HepG2 (cell line): ENCODE measurements at regions not wholly inside any gene's neighbourhood (a gene's known extent, or its start where the extent isn't known, plus 50 kb on each side); places are given as distances from the start of the nearest gene placed in this dataset.
A peak's percentile ranks its signal among the peaks of the same experiment; 100 is the strongest.

Source experiments
- CBX5 ChIP-seq: sonication (generic); formaldehyde crosslinking; IDR thresholded peaks from 2 replicates; pipeline ENCODE4 v1.4.0; 2020; ENCODE audit warnings: missing genetic modification reagents, borderline replicate concordance
- EED ChIP-seq: sonication (generic); formaldehyde crosslinking; IDR thresholded peaks from 2 replicates; pipeline ENCODE4 v1.5.0; 2020; ENCODE audit warnings: mild to moderate bottlenecking, missing genetic modification reagents
- ELF4 ChIP-seq: sonication (generic); formaldehyde crosslinking; IDR thresholded peaks from 2 replicates; pipeline ENCODE4 v1.5.0; 2020; ENCODE audit warnings: missing genetic modification reagents, mild to moderate bottlenecking, moderate library complexity, borderline replicate concordance
- FOSL1 ChIP-seq: sonication (generic); formaldehyde crosslinking; IDR thresholded peaks from 2 replicates; pipeline ENCODE4 v1.9.0; 2021; ENCODE audit warnings: missing genetic modification reagents, borderline replicate concordance
- FOXO1 ChIP-seq: sonication (generic); formaldehyde crosslinking; IDR thresholded peaks from 2 replicates; pipeline ENCODE4 v1.4.0; 2020; ENCODE audit warnings: missing genetic modification reagents
- GATAD2A ChIP-seq: IDR thresholded peaks from 2 replicates; pipeline ENCODE4 v1.6.1; 2016
- GFI1 ChIP-seq: sonication (generic); formaldehyde crosslinking; IDR thresholded peaks from 2 replicates; pipeline ENCODE4 v1.5.0; 2020; ENCODE audit warnings: missing genetic modification reagents, mild to moderate bottlenecking, borderline replicate concordance
- KLF16 ChIP-seq, 2 experiments: sonication (generic) in 1 of 2; formaldehyde crosslinking in 1 of 2; IDR thresholded peaks; 2 replicates each; pipeline versions ENCODE4 v1.6.1 to v1.8.0; 2016 to 2023; ENCODE audit warnings: missing genetic modification reagents in 2 of 2, missing compliant biosample characterization in 1 of 2
- KLF9 ChIP-seq: IDR thresholded peaks from 2 replicates; pipeline ENCODE4 v1.6.1; 2016; ENCODE audit warnings: low read depth
- RCOR2 ChIP-seq: IDR thresholded peaks from 2 replicates; pipeline ENCODE4 v1.6.1; 2016; ENCODE audit warnings: missing biosample characterization, missing genetic modification reagents
- SAP130 ChIP-seq: IDR thresholded peaks from 2 replicates; pipeline ENCODE4 v1.6.1; 2016; ENCODE audit warnings: low read depth
- SIX1 ChIP-seq: sonication (generic); formaldehyde crosslinking; IDR thresholded peaks from 2 replicates; pipeline ENCODE4 v1.4.0; 2020; ENCODE audit warnings: missing genetic modification reagents, borderline replicate concordance
- SMYD3 ChIP-seq: sonication (generic); formaldehyde crosslinking; IDR thresholded peaks from 2 replicates; pipeline ENCODE4 v1.8.1; 2023; ENCODE audit warnings: mild to moderate bottlenecking, missing genetic modification reagents
- SRY ChIP-seq: sonication (generic); formaldehyde crosslinking; IDR thresholded peaks from 2 replicates; pipeline ENCODE4 v1.8.0; 2022; ENCODE audit warnings: mild to moderate bottlenecking, missing genetic modification reagents
- TEAD2 ChIP-seq: sonication (generic); formaldehyde crosslinking; IDR thresholded peaks from 2 replicates; pipeline ENCODE4 v1.9.0; 2021; ENCODE audit warnings: missing genetic modification reagents
- TP53 ChIP-seq: sonication (generic); formaldehyde crosslinking; conservative IDR thresholded peaks from 2 replicates; pipeline ENCODE4 v1.4.0; 2020; ENCODE audit warnings: missing genetic modification reagents
- TSC22D2 ChIP-seq: sonication (generic); formaldehyde crosslinking; IDR thresholded peaks from 2 replicates; pipeline ENCODE4 v1.5.1; 2020; ENCODE audit warnings: missing genetic modification reagents, mild to moderate bottlenecking, borderline replicate concordance
- ZMYM4 ChIP-seq: sonication (generic); formaldehyde crosslinking; IDR thresholded peaks from 2 replicates; pipeline ENCODE4 v1.8.1; 2023; ENCODE audit warnings: mild to moderate bottlenecking, missing genetic modification reagents
- ZNF121 ChIP-seq: sonication (generic); formaldehyde crosslinking; IDR thresholded peaks from 2 replicates; pipeline ENCODE4 v1.5.0; 2020; ENCODE audit warnings: mild to moderate bottlenecking, missing genetic modification reagents
- ZNF335 ChIP-seq: sonication (generic); formaldehyde crosslinking; IDR thresholded peaks from 2 replicates; pipeline ENCODE4 v1.4.0; 2020; ENCODE audit warnings: missing genetic modification reagents
- ZNF44 ChIP-seq: sonication (generic); formaldehyde crosslinking; IDR thresholded peaks from 2 replicates; pipeline ENCODE4 v1.5.1; 2020; ENCODE audit warnings: mild to moderate bottlenecking, missing genetic modification reagents
- ZNF484 ChIP-seq: sonication (generic); formaldehyde crosslinking; IDR thresholded peaks from 2 replicates; pipeline ENCODE4 v1.5.1; 2020; ENCODE audit warnings: mild to moderate bottlenecking, low read depth, missing genetic modification reagents, borderline replicate concordance
- ZNF567 ChIP-seq: sonication (generic); formaldehyde crosslinking; IDR thresholded peaks from 2 replicates; pipeline ENCODE4 v1.8.1; 2023; ENCODE audit warnings: mild to moderate bottlenecking, missing genetic modification reagents, borderline replicate concordance
- ZNF616 ChIP-seq: sonication (generic); formaldehyde crosslinking; IDR thresholded peaks from 2 replicates; pipeline ENCODE4 v1.5.0; 2020; ENCODE audit warnings: low read depth, mild to moderate bottlenecking, missing genetic modification reagents
- ZNF629 ChIP-seq: sonication (generic); formaldehyde crosslinking; conservative IDR thresholded peaks from 2 replicates; pipeline ENCODE4 v1.5.0; 2020; ENCODE audit warnings: missing genetic modification reagents
- ZNF7 ChIP-seq: IDR thresholded peaks from 2 replicates; pipeline ENCODE4 v1.6.1; 2016; ENCODE audit warnings: missing biosample characterization, missing genetic modification reagents
- ZNF879 ChIP-seq: sonication (generic); formaldehyde crosslinking; IDR thresholded peaks from 2 replicates; pipeline ENCODE4 v1.8.1; 2023; ENCODE audit warnings: missing genetic modification reagents
- TF ChIP-seq, protein P1 (sequence below): sonication (generic); formaldehyde crosslinking; IDR thresholded peaks from 2 replicates; pipeline ENCODE4 v1.9.0; 2022; ENCODE audit warnings: missing genetic modification reagents, mild to moderate bottlenecking, borderline replicate concordance
- TF ChIP-seq, protein P2 (sequence below): sonication (generic); formaldehyde crosslinking; IDR thresholded peaks from 2 replicates; pipeline ENCODE4 v1.8.1; 2023; ENCODE audit warnings: missing genetic modification reagents, mild to moderate bottlenecking, borderline replicate concordance
- TF ChIP-seq, protein P3 (sequence below): sonication (generic); formaldehyde crosslinking; IDR thresholded peaks from 2 replicates; pipeline ENCODE4 v1.9.0; 2021; ENCODE audit warnings: missing genetic modification reagents, borderline replicate concordance
- TF ChIP-seq, protein P4 (sequence below): sonication (generic); formaldehyde crosslinking; IDR thresholded peaks from 2 replicates; pipeline ENCODE4 v1.5.0; 2020; ENCODE audit warnings: missing genetic modification reagents

DNA sequence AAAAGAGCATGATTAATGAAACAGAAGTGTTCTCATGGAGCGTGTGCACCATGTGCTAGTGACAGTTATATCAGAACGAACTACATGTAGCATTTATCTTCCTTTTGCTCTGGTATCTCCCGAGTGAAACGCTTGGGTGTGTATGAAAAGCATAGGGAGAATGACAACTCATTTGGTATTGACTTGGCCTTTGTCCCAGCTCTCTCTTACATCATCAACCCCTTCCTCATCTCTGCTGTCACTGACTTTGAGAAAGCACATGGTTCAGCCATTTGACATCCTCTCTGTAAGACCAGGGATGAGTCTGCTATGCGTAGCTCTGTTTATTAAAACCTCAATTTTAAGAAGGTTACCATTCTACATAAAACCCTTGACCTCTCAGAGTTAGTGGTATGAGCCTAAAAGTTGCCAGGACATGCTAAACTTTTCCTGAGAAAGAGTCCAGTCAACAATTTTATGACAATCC, 201.0 kb downstream of the NRIP1 start (continued):
- TF ChIP-seq, protein P1, sequence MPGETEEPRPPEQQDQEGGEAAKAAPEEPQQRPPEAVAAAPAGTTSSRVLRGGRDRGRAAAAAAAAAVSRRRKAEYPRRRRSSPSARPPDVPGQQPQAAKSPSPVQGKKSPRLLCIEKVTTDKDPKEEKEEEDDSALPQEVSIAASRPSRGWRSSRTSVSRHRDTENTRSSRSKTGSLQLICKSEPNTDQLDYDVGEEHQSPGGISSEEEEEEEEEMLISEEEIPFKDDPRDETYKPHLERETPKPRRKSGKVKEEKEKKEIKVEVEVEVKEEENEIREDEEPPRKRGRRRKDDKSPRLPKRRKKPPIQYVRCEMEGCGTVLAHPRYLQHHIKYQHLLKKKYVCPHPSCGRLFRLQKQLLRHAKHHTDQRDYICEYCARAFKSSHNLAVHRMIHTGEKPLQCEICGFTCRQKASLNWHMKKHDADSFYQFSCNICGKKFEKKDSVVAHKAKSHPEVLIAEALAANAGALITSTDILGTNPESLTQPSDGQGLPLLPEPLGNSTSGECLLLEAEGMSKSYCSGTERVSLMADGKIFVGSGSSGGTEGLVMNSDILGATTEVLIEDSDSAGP (CRISPR knock-in tag), result no peak
- peak in 1 of 2 experiments; percentile 70; a peak in 1 of 4 replicates for TF ChIP-seq KLF16 (CRISPR knock-in tag; IDR thresholded peaks at IDR 0.05)
- peak; percentile 18; the same call in 1 of the 2 replicates for TF ChIP-seq ZNF7 (CRISPR knock-in tag)
- no peak for TF ChIP-seq ZNF121 (CRISPR knock-in tag)
- peak; percentile 66; the same call in 1 of the 2 replicates for TF ChIP-seq GATAD2A (CRISPR knock-in tag)
- TF ChIP-seq ZNF879, result no peak
- TF ChIP-seq ZNF484 (CRISPR knock-in tag), result no peak
- no peak for TF ChIP-seq KLF9 (CRISPR knock-in tag)
- TF ChIP-seq ZNF567 (CRISPR knock-in tag), result no peak
- 0 out of 2 replicates have a peak, but pooled peaks have one; percentile 31 for TF ChIP-seq TSC22D2 (CRISPR knock-in tag)
- TF ChIP-seq SRY (CRISPR knock-in tag), result no peak; the same call in 1 of the 2 replicates
- no peak for TF ChIP-seq ELF4 (CRISPR knock-in tag)
- TF ChIP-seq FOSL1 (CRISPR knock-in tag), result no peak
- peak; percentile 88 for TF ChIP-seq SAP130
- TF ChIP-seq ZNF335, result peak; percentile 67; the same call in 1 of the 2 replicates
- TF ChIP-seq, protein P2, sequence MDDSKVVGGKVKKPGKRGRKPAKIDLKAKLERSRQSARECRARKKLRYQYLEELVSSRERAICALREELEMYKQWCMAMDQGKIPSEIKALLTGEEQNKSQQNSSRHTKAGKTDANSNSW (CRISPR knock-in tag), result no peak
- 0 out of 2 replicates have a peak, but pooled peaks have one; percentile 5 for TF ChIP-seq ZNF44
- no peak; the same call in 1 of the 2 replicates for TF ChIP-seq ZMYM4 (CRISPR knock-in tag)
- TF ChIP-seq ZNF629, result no peak
- TF ChIP-seq, protein P3, sequence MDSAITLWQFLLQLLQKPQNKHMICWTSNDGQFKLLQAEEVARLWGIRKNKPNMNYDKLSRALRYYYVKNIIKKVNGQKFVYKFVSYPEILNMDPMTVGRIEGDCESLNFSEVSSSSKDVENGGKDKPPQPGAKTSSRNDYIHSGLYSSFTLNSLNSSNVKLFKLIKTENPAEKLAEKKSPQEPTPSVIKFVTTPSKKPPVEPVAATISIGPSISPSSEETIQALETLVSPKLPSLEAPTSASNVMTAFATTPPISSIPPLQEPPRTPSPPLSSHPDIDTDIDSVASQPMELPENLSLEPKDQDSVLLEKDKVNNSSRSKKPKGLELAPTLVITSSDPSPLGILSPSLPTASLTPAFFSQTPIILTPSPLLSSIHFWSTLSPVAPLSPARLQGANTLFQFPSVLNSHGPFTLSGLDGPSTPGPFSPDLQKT (CRISPR knock-in tag), result no peak
- no peak for TF ChIP-seq SIX1
- 0 out of 2 replicates have a peak, but pooled peaks have one; percentile 61 for TF ChIP-seq TP53 (CRISPR knock-in tag)
- 0 out of 2 replicates have a peak, but pooled peaks have one; percentile 53 for TF ChIP-seq RCOR2
- TF ChIP-seq CBX5, result no peak
- TF ChIP-seq SMYD3 (CRISPR knock-in tag), result no peak
- TF ChIP-seq FOXO1, result peak; percentile 56
- TF ChIP-seq TEAD2 (CRISPR knock-in tag), result no peak
- TF ChIP-seq GFI1 (CRISPR knock-in tag), result no peak
- TF ChIP-seq, protein P4, sequence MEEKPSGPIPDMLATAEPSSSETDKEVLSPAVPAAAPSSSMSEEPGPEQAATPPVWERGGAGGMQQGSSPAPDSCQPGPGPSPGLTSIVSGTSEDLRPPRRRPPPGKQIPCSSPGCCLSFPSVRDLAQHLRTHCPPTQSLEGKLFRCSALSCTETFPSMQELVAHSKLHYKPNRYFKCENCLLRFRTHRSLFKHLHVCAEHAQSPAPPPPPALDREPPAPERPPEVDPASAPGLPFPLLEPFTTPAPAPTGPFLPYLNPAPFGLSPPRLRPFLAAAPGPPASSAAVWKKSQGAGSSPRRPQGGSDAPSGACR, result no peak
- 0 out of 2 replicates have a peak, but pooled peaks have one; percentile 28 for TF ChIP-seq ZNF616 (CRISPR knock-in tag)
- no peak for TF ChIP-seq EED
